Ishikawa (cell line): ENCODE measurements at regions not wholly inside any gene's neighbourhood (a gene's known extent, or its start where the extent isn't known, plus 50 kb on each side); places are given as distances from the start of the nearest gene placed in this dataset.

Experiments
- CEBPB ChIP-seq: IDR thresholded peaks from 2 replicates; pipeline ENCODE4 v1.6.1; 2012
- YY1 ChIP-seq: IDR thresholded peaks from 2 replicates; pipeline ENCODE4 v1.6.1; 2012; ENCODE audit warnings: low read depth
- TF ChIP-seq, protein P1 (sequence below): IDR thresholded peaks from 2 replicates; pipeline ENCODE4 v1.6.1; 2012

DNA sequence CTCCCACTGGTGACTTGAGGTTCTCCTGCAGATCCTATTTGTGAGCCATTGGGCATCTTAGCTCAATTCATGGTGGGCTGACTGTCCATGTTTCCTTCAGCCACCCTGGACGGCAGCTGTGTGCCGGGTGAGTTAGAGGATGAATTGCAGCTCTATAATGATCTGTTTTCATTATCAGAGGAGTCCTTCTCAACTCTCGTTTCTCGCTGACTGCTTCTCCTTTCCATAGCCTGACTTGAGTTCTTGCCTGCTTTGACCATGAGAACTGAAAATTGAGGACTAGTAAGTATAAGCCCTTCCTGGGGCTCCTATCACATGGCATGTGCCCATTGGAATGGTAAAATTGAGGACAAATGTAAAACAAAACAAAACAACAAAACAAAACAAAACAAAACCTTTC is 121.8 kb downstream of the CDC42EP3 start:
- TF ChIP-seq, protein P1, sequence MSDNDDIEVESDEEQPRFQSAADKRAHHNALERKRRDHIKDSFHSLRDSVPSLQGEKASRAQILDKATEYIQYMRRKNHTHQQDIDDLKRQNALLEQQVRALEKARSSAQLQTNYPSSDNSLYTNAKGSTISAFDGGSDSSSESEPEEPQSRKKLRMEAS = no peak
- TF ChIP-seq YY1 = no peak
- TF ChIP-seq CEBPB = no peak
